Tibial artery (tissue), 4 donors: ENCODE measurements at regions not wholly inside any gene's neighbourhood (a gene's known extent, or its start where the extent isn't known, plus 50 kb on each side); places are given as distances from the start of the nearest gene placed in this dataset.

Source experiments
- DNase-seq, 2 donors: peaks; one replicate each; pipeline ENCODE4 v3.0.0-alpha.2; 2019
- H3K27ac ChIP-seq, 2 donors: fragments of 200-600 bp; sonication (generic) in 1 of 2; 1 replicate in 1 of 2; 2 replicates in 1 of 2; pipeline ENCODE4 v1.5.1; 2018 to 2019; ENCODE audit warnings: mild to moderate bottlenecking in 1 of 2
- H3K27me3 ChIP-seq, 2 donors: fragments of 200-600 bp; sonication (generic) in 1 of 2; one replicate each; pipeline versions ENCODE4 v1.5.1 to v1.6.0; 2016 to 2019
- H3K36me3 ChIP-seq, 3 donors: fragments of 200-600 bp; sonication (generic) in 2 of 3; one replicate each; pipeline ENCODE4 v1.5.1; 2016 to 2019; ENCODE audit warnings: mild to moderate bottlenecking in 2 of 3
- H3K4me1 ChIP-seq, 4 donors: fragments of 200-600 bp; sonication (generic) in 2 of 4; 1 replicate in 3 of 4; 2 replicates in 1 of 4; pipeline ENCODE4 v1.5.1; 2016 to 2019
- H3K4me3 ChIP-seq, 2 donors: fragments of 200-600 bp; sonication (generic) in 1 of 2; 1 replicate in 1 of 2; 2 replicates in 1 of 2; pipeline ENCODE4 v1.5.1; 2018 to 2019; ENCODE audit warnings: mild to moderate bottlenecking in 2 of 2
- H3K9me3 ChIP-seq, 3 donors: fragments of 200-600 bp; sonication (generic) in 1 of 3; one replicate each; pipeline ENCODE4 v1.5.1; 2016 to 2019
- CTCF ChIP-seq, 2 experiments: fragments of 200-600 bp in 1 of 2; fragments of 450-650 bp in 1 of 2; IDR thresholded peaks; one replicate each; pipeline ENCODE4 v1.5.1; 2017 to 2019; ENCODE audit warnings: antibody characterized with exemption in 2 of 2, mild to moderate bottlenecking in 1 of 2, moderate library complexity in 1 of 2
- intact Hi-C: fragments of 100-400 bp; cut with DNase I; formaldehyde crosslinking; loops from one replicate; pipeline ENCODE4 v1.15.0; 2023; ENCODE audit warnings: low total_unique reads

- no peak overlapping the region for H3K4me3 ChIP-seq
- H3K9me3 ChIP-seq, result no peaks in the 10 kb centered on the region
- no peaks in the 10 kb centered on the region for H3K27me3 ChIP-seq
- peaks cover 0 to 22% (median 15%) of the 10 kb centered on the region in 4 donors for H3K4me1 ChIP-seq
- intact Hi-C loops, result no loop called here
- no peak overlapping the region for H3K27ac ChIP-seq
- DNase-seq, result no peak
- H3K36me3 ChIP-seq, result no peaks in the 10 kb centered on the region
- no peak for TF ChIP-seq CTCF (IDR thresholded peaks at IDR 0.05)
Observed at GRCh38 chr5:124662181-124662781, 84.2 kb downstream of the ZNF608 start.

GRCh38 chr5:124661317-124662141 lies 84.9 kb downstream of the ZNF608 start:
- H3K27me3 ChIP-seq, result no peaks in the 10 kb centered on the region
- H3K36me3 ChIP-seq, result no peaks in the 10 kb centered on the region
- TF ChIP-seq CTCF (IDR thresholded peaks at IDR 0.05), result no peak
- intact Hi-C loops, result no loop called here
- H3K4me1 ChIP-seq, result peaks cover 0 to 22% (median 15%) of the 10 kb centered on the region in 4 donors
- no peak overlapping the region for H3K27ac ChIP-seq
- DNase-seq, result no peak
- H3K9me3 ChIP-seq, result no peaks in the 10 kb centered on the region
- no peak overlapping the region for H3K4me3 ChIP-seq

GRCh38 chr5:124660229-124661093 lies 86.0 kb downstream of the ZNF608 start:
- Histone ChIP-seq H3K4me1 (peaks cover 0 to 30% (median 19%) of the 10 kb centered on the region in 4 donors), H3K27me3 (no peaks in the 10 kb centered on the region), H3K36me3 (no peaks in the 10 kb centered on the region), H3K9me3 (no peaks in the 10 kb centered on the region), H3K4me3 (no peak overlapping the region), H3K27ac (no peak overlapping the region)
- DNase-seq, result no peak
- TF ChIP-seq CTCF (IDR thresholded peaks at IDR 0.05), result no peak
- intact Hi-C loops, result no loop called here

GRCh38 chr5:124659798-124660197 lies 86.6 kb downstream of the ZNF608 start:
- H3K4me3 ChIP-seq, result no peak overlapping the region
- H3K27me3 ChIP-seq, result no peaks in the 10 kb centered on the region
- no peaks in the 10 kb centered on the region for H3K36me3 ChIP-seq
- intact Hi-C loops, result no loop called here
- no peak for DNase-seq
- H3K27ac ChIP-seq, result no peak overlapping the region
- H3K9me3 ChIP-seq, result no peaks in the 10 kb centered on the region
- H3K4me1 ChIP-seq, result peaks cover 0 to 30% (median 19%) of the 10 kb centered on the region in 4 donors
- TF ChIP-seq CTCF (IDR thresholded peaks at IDR 0.05), result no peak

GRCh38 chr5:124658867-124659557 lies 87.4 kb downstream of the ZNF608 start:
- Histone ChIP-seq H3K36me3 (no peaks in the 10 kb centered on the region), H3K4me1 (peaks cover 0 to 30% (median 19%) of the 10 kb centered on the region in 4 donors), H3K4me3 (no peak overlapping the region), H3K27me3 (no peaks in the 10 kb centered on the region), H3K9me3 (no peaks in the 10 kb centered on the region), H3K27ac (no peak overlapping the region)
- intact Hi-C loops, result no loop called here
- DNase-seq, result no peak
- TF ChIP-seq CTCF (IDR thresholded peaks at IDR 0.05), result no peak
